ENCODE measurements at regions not wholly inside any gene's neighbourhood (a gene's known extent, or its start where the extent isn't known, plus 50 kb on each side); places are given as distances from the start of the nearest gene placed in this dataset.

GRCh38 chr3:162171970-162172369 is 675.4 kb downstream of the OTOL1 start:
- TF ChIP-seq ATF3 (CRISPR knock-in tag; conservative IDR thresholded peaks at IDR 0.05) (no peak), NR3C1 (CRISPR knock-in tag; conservative IDR thresholded peaks at IDR 0.05; ENCODE audit: low read depth) (no peak), E2F1 (CRISPR knock-in tag; IDR thresholded peaks at IDR 0.05) (no peak)

Measured in WTC11 (cell line).